ENCODE measurements at regions not wholly inside any gene's neighbourhood (a gene's known extent, or its start where the extent isn't known, plus 50 kb on each side); places are given as distances from the start of the nearest gene placed in this dataset.

- no peak overlapping the region for H3K4me3 Mint-ChIP-seq (ENCODE audit: low read depth)
- TF ChIP-seq CTCF (IDR thresholded peaks at IDR 0.05; ENCODE audit: unreplicated experiment): no peak
- H3K9me3 Mint-ChIP-seq (ENCODE audit: low read depth): peaks cover 33% of the 10 kb centered on the region
- no peak overlapping the region for H3K27ac Mint-ChIP-seq
- no peaks in the 10 kb centered on the region for H3K27me3 Mint-ChIP-seq
- DNase-seq (ENCODE audit: low spot score, unreplicated experiment): no peak
- H3K4me1 Mint-ChIP-seq (ENCODE audit: low read depth): peaks cover 2% of the 10 kb centered on the region
- peaks cover 4% of the 10 kb centered on the region for H3K36me3 Mint-ChIP-seq (ENCODE audit: insufficient read depth)
These were observed 352.5 kb downstream of the DIPK2A start for GRCh38 chr3:144324076-144324475.

DNA sequence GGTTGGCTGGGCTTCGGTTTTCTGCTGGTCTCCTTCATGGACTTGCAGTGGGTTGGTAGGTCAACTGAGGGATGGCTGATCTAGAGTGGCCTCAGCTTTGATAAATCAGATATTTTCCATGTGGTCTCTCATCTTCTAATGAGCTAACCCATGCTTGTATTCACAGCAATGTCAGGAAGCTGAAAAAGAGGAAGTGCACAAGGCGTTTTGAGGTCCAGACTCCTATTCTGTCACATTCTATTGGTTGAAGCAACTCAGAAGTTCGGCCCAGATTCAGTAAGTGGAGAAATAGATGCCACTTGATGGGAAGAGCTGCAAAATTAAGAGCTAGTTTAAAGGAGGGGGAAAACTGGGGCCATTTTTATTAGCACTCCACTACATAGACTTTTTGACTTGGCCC, 361.2 kb downstream of the DIPK2A start:
- TF ChIP-seq CTCF (IDR thresholded peaks at IDR 0.05; ENCODE audit: unreplicated experiment): no peak
- no peak for DNase-seq (ENCODE audit: low spot score, unreplicated experiment)
- peaks cover 12% of the 10 kb centered on the region for H3K9me3 Mint-ChIP-seq (ENCODE audit: low read depth)
- no peak overlapping the region for H3K4me3 Mint-ChIP-seq (ENCODE audit: low read depth)
- H3K36me3 Mint-ChIP-seq (ENCODE audit: insufficient read depth): no peaks in the 10 kb centered on the region
- H3K27ac Mint-ChIP-seq: no peak overlapping the region
- H3K4me1 Mint-ChIP-seq (ENCODE audit: low read depth): no peaks in the 10 kb centered on the region
- no peaks in the 10 kb centered on the region for H3K27me3 Mint-ChIP-seq

DNA sequence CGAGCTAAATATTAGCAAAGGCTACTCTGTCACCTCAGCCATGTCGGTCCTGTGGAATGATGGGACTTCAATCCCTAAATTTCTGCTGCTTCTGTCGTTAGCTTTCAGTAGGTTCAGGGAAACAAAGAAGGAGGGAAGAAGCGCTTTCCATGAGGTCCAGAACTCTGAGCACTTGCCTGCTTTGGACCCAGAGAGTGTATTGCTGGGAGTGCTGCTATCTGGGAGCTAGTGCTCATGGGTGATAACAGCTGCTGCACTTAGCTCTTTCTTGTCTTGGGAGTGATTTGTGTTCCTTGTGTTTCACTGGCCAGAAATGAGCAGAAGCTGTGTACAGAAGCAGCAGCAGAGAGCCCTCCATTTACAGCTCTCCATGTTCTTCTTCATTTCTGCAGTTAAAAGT, 369.8 kb downstream of the DIPK2A start:
- no peaks in the 10 kb centered on the region for H3K27me3 Mint-ChIP-seq
- H3K36me3 Mint-ChIP-seq (ENCODE audit: insufficient read depth): no peaks in the 10 kb centered on the region
- H3K9me3 Mint-ChIP-seq (ENCODE audit: low read depth): no peaks in the 10 kb centered on the region
- peaks cover 19% of the 10 kb centered on the region for H3K4me1 Mint-ChIP-seq (ENCODE audit: low read depth)
- TF ChIP-seq CTCF (IDR thresholded peaks at IDR 0.05; ENCODE audit: unreplicated experiment): no peak
- DNase-seq (ENCODE audit: low spot score, unreplicated experiment): no peak
- H3K4me3 Mint-ChIP-seq (ENCODE audit: low read depth): peak overlapping the region; percentile 4
- H3K27ac Mint-ChIP-seq: peak overlapping the region; percentile 62

GRCh38 chr3:144343343-144343742, 371.7 kb downstream of the DIPK2A start:
- TF ChIP-seq CTCF (IDR thresholded peaks at IDR 0.05; ENCODE audit: unreplicated experiment): no peak
- no peaks in the 10 kb centered on the region for H3K27me3 Mint-ChIP-seq
- no peak overlapping the region for H3K4me3 Mint-ChIP-seq (ENCODE audit: low read depth)
- H3K27ac Mint-ChIP-seq: no peak overlapping the region
- H3K36me3 Mint-ChIP-seq (ENCODE audit: insufficient read depth): no peaks in the 10 kb centered on the region
- no peak for DNase-seq (ENCODE audit: low spot score, unreplicated experiment)
- H3K4me1 Mint-ChIP-seq (ENCODE audit: low read depth): peaks cover 19% of the 10 kb centered on the region
- no peaks in the 10 kb centered on the region for H3K9me3 Mint-ChIP-seq (ENCODE audit: low read depth)

DNA sequence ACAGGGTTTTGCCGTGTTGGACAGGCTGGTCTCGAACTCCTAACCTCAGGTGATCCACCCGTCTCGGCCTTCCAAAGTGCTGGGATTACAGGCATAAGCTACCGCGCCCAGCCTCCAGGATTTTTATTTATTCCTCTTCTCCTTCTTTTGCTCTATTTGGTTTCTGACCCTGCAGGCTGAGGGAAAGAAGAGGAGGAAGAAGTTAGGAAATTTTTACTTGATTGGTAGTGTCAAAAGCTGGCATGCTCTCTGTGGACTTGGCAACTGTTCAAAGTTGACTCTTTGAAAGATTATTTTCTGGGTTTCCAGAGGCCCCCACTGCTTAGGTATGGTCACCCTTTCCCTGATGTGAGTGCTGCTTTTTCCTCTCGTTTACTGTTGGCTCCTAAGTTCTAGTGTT, 372.2 kb downstream of the DIPK2A start:
- Mint-ChIP-seq H3K27me3 (no peaks in the 10 kb centered on the region), H3K4me1 (ENCODE audit: low read depth) (peaks cover 19% of the 10 kb centered on the region), H3K36me3 (ENCODE audit: insufficient read depth) (no peaks in the 10 kb centered on the region), H3K4me3 (ENCODE audit: low read depth) (no peak overlapping the region), H3K27ac (no peak overlapping the region), H3K9me3 (ENCODE audit: low read depth) (no peaks in the 10 kb centered on the region)
- no peak for DNase-seq (ENCODE audit: low spot score, unreplicated experiment)
- no peak for TF ChIP-seq CTCF (IDR thresholded peaks at IDR 0.05; ENCODE audit: unreplicated experiment)

Data from progenitor cell of endocrine pancreas (in vitro differentiated cells).